ENCODE measurements at regions not wholly inside any gene's neighbourhood (a gene's known extent, or its start where the extent isn't known, plus 50 kb on each side); places are given as distances from the start of the nearest gene placed in this dataset.
"Not testable (repeated sequence)": the region's sequence is repeated elsewhere in the genome, so short reads cannot be mapped to it uniquely, and the experiment has no call there.

DNA sequence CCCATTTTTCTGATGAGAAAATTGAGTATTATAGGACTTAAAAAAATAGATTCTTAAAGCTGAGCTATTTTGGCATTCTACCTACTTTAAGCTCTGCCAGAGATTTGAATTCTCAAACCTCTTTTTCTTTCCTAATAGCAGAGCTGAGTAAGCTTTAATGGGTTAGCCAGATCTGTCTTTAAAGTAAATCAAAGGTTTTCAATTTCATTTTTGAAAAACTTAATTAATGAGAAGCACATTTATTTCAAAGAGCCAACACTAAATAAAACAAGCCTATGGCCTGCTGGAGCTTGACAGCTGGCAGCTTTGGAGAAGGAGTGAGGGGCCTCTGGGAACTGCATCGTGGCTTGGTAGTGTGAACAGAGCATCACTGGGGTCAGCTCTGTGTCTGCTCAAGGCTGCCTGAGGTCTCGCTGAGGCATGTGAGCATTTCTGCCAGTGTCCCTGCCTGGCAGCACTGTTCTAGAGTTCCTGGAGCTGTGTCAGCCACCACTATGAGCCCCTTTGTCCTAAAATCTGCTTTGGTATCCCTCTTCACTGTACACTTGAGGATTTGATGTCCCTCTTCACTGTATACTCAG lies 50.4 kb upstream of the PRSS23 start:
- peak; percentile 10 for DNase-seq

- peak; percentile 49 for DNase-seq
Observed at GRCh38 chr11:86749376-86749775, 51.0 kb upstream of the PRSS23 start.

DNA sequence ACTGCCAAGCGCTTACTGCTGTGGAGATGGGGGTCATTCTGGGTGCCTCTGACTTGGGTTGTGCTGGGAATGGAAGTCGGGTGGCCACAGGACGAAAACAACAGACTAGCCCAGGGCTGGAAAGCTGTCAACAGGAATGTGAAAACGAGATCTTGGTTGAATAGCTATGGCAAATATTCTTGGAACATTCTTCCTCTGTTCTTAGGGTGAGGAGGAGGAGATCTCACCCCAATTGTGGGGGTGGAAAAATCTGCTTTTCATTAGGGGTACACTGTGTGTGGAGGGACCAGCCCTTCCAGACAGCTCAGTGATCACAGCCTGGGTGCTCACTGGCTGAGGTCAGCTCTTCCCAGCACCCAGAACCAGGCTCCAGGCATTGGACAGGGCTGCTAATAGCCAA lies 52.0 kb upstream of the PRSS23 start:
- DNase-seq, result no peak

GRCh38 chr11:86747801-86748200 lies 52.5 kb upstream of the PRSS23 start:
- no peak for DNase-seq

GRCh38 chr11:86746514-86746913 lies 53.8 kb upstream of the PRSS23 start:
- peak; percentile 36 for DNase-seq

- DNase-seq, result no peak
Observed at GRCh38 chr11:86745571-86745970, 54.8 kb upstream of the PRSS23 start.

DNA sequence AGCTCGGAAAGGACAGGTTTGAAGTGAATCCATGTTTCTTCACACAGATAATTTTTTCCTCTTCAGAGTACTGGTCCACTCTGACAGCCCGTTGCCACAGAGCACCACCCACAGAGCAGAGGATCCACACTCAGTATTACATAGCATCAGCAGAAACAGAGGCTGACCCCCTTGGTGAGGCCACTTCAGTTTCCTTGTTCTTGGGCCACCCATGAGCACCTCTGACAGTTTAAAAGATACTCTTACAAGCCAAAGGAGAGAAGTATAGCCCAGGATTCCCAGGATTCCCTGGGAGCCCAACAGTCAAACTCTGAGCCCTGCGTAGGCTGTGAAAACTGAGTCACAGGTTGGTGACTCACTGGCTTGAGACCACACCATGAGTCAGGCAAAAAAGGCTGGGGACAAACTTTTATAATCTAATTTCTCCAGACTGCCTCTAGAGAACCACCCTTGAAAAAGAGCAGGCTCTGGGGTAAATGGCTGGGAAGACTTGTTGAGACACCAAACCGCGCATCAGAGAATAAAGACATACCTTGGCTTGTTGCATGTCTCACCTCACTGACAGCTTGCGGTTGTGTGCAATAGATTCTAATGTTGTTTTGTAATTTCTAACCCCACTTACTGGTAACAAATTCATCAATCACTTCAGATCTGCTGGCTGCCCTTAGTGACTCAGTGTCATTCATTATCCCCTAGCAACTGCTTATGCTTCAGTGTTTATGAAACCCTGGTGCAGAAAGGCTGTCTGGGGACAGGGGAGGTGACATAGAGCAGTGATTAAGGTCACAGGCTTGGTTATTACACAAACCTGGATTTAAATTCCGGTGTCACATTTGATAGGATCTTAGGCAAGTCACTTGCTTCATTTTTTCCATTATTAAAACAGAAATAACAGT lies 56.9 kb upstream of the PRSS23 start:
- peak; percentile 17 for DNase-seq

- peak; percentile 38 for DNase-seq
Observed at GRCh38 chr11:86741839-86742805, 58.2 kb upstream of the PRSS23 start.

DNA sequence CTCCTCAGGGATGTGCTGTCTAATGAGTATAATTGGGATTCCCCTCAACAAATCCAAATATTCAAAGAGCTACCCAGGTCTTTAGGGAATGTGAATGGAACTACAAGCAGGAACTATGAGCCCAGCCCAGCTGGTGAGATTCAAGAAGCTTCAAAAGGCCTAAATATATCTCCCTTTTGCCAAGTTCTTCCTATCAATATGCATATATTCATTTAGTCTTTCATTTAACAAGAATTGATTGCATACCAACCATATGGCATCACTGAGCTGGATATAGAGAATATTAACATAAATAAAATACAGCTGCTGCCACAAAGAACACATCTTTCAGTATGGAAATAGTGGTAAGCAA lies 58.9 kb upstream of the PRSS23 start:
- no peak for DNase-seq

DNA sequence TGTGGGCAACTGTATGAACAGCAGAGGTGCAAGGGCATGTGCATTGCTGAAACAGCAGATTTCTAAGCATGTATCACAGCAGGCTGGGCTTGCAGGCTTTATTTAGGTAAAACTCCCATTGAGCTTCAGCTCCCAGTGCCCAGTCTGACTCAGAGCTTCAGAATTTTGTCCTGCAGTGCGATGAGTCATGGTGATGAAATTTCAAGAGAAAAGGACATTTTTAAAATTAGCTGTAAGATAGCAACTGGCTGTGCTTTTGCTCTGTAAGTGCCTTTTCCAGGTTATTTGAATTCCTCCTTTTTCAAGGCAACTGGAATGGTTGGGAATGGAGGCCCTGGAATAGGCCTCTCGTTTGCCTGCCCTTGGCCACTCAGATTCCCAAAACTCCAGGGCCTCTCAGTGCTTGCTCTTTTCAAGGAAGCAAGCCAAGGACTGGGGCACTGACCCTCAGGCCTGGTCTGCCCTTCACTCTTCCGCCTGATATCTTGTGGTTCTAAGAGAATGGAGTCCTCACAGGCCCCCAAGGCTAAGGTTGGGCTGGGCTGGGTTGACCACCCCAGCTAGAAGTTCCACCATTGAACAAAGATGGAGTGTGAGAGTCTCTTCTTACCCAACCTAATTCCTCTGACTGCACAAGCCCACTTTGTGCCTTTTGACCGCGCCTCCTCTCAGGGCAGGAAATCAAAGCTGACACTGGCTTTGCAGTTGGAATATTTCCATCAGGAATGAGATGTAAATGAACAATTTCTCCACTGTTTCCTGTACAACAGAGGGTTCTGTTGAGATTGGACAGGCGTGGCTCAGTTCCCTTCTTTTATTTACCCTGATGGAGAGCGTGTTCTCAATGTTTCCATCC lies 59.5 kb upstream of the PRSS23 start:
- DNase-seq, result peak; percentile 42

- DNase-seq, result no peak
Observed at GRCh38 chr11:86738568-86738967, 61.8 kb upstream of the PRSS23 start.

GRCh38 chr11:86737737-86738136 lies 62.6 kb upstream of the PRSS23 start:
- no peak for DNase-seq

- DNase-seq, result no peak
Observed at GRCh38 chr11:86737230-86737629, 63.1 kb upstream of the PRSS23 start.

GRCh38 chr11:86736291-86737143 lies 63.8 kb upstream of the PRSS23 start:
- DNase-seq, result no peak

DNA sequence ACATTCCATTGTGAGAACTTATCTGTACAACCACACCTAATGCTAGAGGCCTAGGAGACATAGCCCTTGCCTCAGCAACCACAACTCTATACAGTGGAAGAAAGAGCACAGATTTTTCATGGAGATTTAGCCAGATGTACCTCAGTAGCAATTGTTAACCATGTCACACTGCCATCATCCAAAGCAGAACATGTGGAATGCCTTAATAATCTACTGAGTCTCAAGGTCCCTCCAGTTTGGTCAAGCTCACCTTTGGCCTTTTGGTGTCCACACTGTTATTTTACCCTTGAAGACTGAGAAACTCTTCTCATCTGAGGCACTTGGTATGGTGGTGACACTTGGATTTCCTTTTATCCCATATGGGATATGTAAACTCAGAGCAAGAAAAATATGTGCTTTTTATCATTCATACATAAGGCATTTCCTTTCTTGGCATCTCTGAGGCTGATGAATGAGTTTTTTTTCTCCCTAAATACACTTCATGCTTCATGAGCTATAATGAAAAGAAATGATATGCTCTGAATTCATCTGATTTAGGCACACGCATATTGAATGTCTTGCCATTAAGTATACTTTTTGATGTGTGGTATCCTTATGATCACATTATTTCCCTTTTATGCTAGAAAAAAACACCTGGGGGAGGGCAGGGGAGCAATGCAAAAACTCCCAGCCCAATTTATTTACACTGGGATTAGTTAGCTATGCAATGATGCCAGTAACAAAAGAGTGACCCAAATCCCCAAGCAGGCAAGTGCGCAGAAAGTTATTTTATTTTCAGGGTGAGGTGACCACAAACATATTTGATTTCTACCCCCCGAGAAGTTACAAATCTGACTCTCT lies 63.3 kb upstream of the ME3 start:
- DNase-seq, result peak; percentile 67

DNA sequence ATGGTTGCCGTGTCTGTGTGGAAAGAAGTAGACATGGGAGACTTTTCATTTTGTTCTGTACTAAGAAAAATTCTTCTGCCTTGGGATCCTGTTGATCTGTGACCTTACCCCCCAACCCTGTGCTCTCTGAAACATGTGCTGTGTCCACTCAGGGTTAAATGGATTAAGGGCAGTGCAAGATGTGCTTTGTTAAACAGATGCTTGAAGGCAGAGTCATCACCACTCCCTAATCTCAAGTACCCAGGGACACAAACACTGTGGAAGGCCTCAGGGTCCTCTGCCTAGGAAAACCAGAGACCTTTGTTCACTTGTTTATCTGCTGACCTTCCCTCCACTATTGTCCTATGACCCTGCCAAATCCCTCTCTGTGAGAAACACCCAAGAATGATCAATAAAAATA lies 60.3 kb upstream of the ME3 start:
- DNase-seq, result not testable (repeated sequence)

GRCh38 chr11:86732286-86732685 lies 59.9 kb upstream of the ME3 start:
- DNase-seq, result not testable (repeated sequence)

DNA sequence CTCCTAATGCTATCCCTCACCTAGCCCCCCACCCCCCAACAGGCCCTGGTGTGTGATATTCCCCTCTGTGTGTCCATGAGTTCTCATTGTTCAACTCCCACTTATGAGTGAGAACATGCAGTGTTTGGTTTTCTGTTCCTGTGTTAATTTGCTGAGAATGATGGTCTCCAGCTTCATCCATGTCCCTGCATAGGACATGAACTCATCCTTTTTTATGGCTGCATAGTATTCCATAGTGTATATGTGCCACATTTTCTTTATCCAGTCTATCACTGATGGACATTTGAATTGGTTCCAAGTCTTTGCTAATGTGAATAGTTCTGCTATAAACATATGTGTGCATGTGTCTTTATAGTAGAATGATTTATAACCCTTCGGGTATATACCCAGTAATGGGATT lies 57.2 kb upstream of the ME3 start:
- DNase-seq, result not testable (repeated sequence)

DNA sequence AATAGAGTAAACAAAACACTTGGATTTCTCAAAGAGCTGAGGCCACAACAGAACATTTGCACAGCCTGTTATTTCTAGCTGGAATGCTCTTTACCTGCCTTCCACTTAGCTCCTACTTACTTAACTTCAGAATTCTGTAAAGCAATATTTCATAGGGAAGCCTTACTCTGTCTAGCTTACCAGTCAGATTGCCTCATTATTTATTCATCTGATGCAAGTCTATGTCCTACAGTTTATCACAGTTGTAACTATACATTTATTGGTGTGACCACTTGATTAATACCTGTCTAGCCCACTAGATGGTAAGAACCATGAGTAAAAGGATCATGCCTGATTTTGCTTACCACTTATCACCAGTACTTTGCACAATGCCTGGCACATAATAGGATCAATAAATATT lies 56.1 kb upstream of the ME3 start:
- no peak for DNase-seq

- no peak for DNase-seq
Observed at GRCh38 chr11:86726770-86727504, 54.5 kb upstream of the ME3 start.

Measured in NCI-H69 (cell line).